Activated naive CD4-positive, alpha-beta T cell (primary cell): ENCODE measurements at regions not wholly inside any gene's neighbourhood (a gene's known extent, or its start where the extent isn't known, plus 50 kb on each side); places are given as distances from the start of the nearest gene placed in this dataset.
"Not testable (repeated sequence)": the region's sequence is repeated elsewhere in the genome, so short reads cannot be mapped to it uniquely, and the experiment has no call there.

Experiments
- DNase-seq, 4 experiments: peaks; one replicate each; lab custom pipeline; 2025; lab: John Stamatoyannopoulos, UW

DNA sequence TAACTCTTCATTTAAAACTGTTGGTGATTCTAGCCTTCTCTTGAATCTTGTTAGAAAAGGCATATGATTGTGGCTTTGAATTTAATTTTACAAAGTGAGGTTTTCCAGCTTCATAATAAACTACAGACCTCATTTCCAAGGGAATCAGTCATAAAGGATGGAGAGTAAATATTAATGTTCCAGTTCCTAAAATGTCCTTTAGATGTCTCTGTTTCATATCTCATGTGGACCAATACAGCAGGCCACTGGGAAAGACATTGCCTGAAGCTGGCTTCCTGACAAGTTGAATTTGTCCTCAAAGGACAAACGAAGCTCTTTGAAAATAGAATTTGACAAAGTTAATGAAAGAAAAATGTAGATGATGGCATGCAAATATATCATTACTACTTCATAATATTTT lies 125.4 kb downstream of the ZNF330 start:
- DNase-seq, result no peak

- no peak for DNase-seq
These were observed 127.0 kb downstream of the ZNF330 start for GRCh38 chr4:141347684-141348083.

GRCh38 chr4:141348125-141348524 lies 127.4 kb downstream of the ZNF330 start:
- no peak for DNase-seq

GRCh38 chr4:141348573-141348972 lies 127.9 kb downstream of the ZNF330 start:
- no peak for DNase-seq

GRCh38 chr4:141349236-141349635 lies 128.5 kb downstream of the ZNF330 start:
- no peak for DNase-seq

GRCh38 chr4:141350122-141350905 lies 129.6 kb downstream of the ZNF330 start:
- DNase-seq, result no peak

- no peak for DNase-seq
These were observed 131.6 kb downstream of the ZNF330 start for GRCh38 chr4:141352331-141352730.

DNA sequence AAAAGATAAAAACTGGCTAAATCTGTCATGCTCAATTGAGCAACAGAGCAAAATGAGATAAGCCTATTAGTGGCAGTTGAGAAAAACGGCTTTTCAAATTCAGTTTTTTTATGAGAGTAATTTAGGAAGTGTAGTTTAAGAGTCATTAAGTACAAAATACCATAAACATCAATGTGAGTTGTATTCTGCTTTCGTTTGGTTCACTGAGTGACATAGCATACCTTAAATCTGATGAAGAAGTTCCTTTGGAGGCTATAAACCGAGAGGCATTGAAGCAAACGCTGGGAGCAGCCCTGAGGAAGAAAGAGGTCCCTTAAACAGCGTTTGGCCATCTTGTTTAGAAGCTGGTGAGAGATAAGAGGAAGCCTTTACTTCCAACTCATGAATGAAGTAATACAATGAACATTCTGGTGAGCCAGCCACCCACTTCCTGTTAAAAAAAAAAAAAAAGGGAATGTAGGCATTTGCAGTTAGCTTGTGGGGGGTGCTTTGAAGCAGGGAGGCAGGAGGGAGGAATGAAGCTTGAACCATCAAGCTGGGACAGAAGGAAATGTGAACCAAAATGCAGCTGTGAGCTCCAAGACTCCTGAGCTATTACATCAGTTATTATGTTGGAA lies 132.3 kb downstream of the ZNF330 start:
- no peak for DNase-seq

DNA sequence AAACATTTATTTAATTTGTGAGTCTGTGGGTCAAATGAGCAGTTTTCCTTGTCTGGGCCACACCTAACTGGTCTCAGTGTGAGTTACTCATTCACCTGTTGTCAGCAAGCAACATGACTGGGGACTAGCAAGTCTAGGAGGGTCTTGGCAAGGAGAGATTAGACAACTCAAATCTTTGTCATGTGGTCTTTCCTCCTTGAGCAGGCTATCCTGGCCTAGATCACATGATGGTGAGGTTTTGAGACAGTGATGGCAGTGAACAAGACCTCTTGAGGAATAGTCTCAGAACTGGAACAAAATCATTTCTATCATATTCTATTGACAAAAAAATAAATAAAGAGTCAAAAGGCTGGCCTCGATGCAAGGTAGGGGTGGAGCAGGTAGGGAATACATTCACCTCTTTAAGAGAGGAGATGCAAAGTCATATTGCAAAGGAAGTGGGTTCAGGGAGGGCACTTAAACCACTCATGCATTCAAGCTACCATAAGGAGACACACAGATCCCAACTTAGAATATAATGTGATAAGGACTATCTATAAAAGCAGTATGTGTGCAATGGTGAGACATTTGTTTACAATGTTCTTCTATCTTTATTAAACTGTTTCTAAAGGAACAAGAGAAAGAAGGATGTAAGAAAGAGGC lies 135.7 kb downstream of the ZNF330 start:
- DNase-seq, result no peak

- DNase-seq, result no peak
These were observed 136.3 kb downstream of the ZNF330 start for GRCh38 chr4:141356963-141357335.

DNA sequence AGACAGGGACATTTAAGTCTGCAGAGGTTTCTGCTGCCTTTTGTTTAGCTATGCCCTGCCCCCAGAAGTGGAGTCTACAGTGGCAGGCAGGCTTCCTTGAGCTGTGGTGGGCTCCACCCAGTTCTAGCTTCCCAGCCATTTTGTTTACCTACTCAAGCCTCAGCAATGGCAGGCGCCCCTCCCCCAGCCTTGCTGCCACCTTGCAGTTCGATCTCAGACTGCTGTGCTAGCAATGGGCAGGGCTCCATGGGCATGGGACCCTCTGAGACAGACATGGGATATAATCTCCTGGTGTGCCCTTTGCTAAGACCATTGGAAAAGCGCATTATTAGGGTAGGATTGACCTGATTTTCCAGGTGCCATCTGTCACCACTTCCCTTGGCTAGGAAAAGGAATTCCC lies 147.5 kb downstream of the ZNF330 start:
- not testable (repeated sequence) for DNase-seq

DNA sequence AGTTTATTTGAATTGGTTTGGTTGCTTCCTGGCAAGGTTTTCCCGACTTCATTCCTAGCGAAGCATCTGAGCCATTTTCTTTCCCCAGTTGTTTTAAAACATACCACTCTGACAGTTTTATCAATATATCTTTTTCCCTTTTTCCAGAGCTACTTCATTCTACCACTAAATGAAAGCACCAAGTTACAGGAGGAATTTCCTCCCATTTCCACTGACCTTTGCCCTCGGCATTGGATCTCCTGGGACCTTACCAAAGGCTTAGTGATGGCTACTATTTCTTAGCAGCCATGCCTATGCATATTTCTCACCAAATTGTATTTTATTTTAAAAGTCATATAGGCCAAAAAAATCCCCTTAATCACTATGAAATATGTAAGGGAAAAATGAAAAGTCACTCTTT lies 150.5 kb downstream of the ZNF330 start:
- DNase-seq, result no peak

DNA sequence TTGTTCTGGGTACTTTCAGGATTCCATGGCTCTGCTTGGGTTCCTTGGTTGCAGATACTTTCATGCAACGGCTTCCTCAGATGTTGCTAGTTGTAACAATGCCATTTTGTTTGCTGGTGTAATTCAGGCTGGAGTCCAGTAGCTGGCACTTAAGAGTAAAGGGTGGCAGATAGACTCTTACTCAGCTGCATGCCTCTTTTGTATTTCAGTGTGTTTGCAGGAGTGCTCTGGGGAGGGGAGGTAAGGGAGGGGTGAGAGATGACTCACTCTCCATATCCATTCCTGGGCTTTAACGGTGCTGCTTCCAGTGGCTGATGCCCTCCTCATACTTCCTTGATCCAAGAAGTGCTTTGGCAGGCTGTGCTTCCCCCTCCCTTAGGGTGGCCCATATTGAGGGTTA lies 155.2 kb downstream of the ZNF330 start:
- DNase-seq, result no peak

GRCh38 chr4:141376769-141377168 lies 156.1 kb downstream of the ZNF330 start:
- no peak for DNase-seq

GRCh38 chr4:141387299-141387698 lies 166.6 kb downstream of the ZNF330 start:
- DNase-seq, result no peak

DNA sequence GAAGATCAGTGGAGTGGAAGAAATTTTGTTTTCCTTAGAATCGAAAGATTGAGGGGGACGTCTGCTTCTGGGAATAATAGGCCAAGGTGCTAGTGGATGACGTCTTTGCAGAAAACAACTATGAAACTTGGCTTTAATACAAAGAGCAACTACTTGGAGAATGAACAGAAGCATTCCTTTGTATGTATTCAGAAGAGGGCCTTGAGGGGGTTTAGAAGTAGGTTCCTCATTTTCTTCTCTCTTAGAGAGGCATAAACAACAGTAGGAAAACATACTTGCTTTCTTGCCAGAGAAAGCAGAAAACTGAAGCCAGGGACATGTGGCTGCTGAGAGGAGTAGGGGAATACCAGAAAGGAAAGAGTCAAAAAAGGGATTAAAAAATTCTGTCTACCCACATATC lies 167.8 kb downstream of the ZNF330 start:
- DNase-seq, result no peak

GRCh38 chr4:141389649-141390048 lies 169.0 kb downstream of the ZNF330 start:
- DNase-seq, result no peak

DNA sequence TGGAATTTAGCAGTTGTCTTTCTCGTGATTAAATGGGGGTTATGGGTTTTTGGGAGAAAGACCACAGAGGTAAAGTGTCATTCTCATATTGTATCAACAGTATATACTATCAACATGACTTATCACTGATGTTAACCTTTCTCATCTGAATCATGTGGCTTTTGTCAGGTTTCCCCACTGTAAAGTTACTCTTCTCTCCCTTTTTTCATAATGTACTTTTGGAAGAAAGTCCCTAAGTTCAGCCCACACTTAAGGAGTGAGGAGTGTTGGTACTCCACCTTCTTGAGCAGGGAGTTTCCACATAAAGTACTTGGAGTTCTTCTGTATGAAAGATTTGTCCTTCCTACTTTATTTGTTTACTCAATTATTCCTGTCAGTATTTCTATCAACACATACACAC lies 169.9 kb downstream of the ZNF330 start:
- DNase-seq, result no peak

DNA sequence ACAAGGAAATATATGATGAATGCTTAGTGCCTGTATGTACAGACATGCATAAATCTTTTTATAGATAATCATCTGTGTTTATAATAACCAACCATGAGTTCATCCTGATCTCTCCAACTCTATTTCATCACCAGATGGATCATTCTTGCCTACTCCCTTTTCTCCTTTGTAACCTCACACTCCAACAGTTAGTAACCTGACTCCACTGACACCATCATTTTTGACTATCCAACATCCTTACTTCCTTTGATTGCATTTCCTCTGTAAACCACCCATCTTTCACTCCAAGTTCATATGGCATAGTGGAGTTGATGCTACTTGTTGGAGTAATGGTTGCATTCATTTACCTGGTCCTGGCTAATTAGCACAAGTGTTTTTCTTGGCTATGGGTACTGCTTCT lies 170.6 kb downstream of the ZNF330 start:
- DNase-seq, result no peak

GRCh38 chr4:141391771-141392170 lies 171.1 kb downstream of the ZNF330 start:
- DNase-seq, result no peak

- no peak for DNase-seq
These were observed 174.6 kb downstream of the ZNF330 start for GRCh38 chr4:141395246-141395830.

- DNase-seq, result no peak
These were observed 175.2 kb downstream of the ZNF330 start for GRCh38 chr4:141395919-141396318.

GRCh38 chr4:141402712-141403111 lies 182.0 kb downstream of the ZNF330 start:
- DNase-seq, result no peak
